ENCODE measurements at regions not wholly inside any gene's neighbourhood (a gene's known extent, or its start where the extent isn't known, plus 50 kb on each side); places are given as distances from the start of the nearest gene placed in this dataset.
"Not testable (repeated sequence)": the region's sequence is repeated elsewhere in the genome, so short reads cannot be mapped to it uniquely, and the experiment has no call there.

- no peak overlapping the region for H3K27ac Mint-ChIP-seq
- H3K4me1 Mint-ChIP-seq (ENCODE audit: unreplicated experiment) = no peaks in the 10 kb centered on the region
- no peaks in the 10 kb centered on the region for H3K36me3 Mint-ChIP-seq
- TF ChIP-seq CTCF (conservative IDR thresholded peaks at IDR 0.05) = no peak
- H3K9me3 Mint-ChIP-seq = no peaks in the 10 kb centered on the region
- no peaks in the 10 kb centered on the region for H3K27me3 Mint-ChIP-seq
- DNase-seq (ENCODE audit: extremely low spot score, unreplicated experiment) = no peak
- no peak overlapping the region for H3K4me3 Mint-ChIP-seq
Measured at GRCh38 chr5:42074353-42074752, 149.3 kb downstream of the FBXO4 start.

DNA sequence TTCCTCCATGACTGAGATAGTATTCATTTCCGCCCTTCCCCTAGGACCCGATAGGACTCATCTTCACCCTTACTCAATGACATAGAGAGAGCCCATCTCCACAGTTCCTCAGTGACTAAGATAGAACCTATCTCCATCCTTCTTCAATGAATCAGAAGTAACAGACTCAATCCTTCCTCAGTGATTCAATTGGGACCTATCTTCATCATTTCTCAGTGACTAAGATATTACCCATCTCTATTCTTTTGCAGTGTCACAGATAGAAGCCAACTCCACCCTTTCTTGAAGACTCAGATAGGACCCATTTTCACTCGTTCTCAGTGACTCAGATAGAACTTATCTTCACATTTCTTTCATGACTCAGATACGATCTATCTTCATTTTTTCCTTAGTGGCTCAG lies 164.6 kb downstream of the FBXO4 start:
- Mint-ChIP-seq H3K9me3 (no peaks in the 10 kb centered on the region), H3K4me3 (no peak overlapping the region), H3K36me3 (no peaks in the 10 kb centered on the region), H3K27ac (no peak overlapping the region), H3K27me3 (no peaks in the 10 kb centered on the region), H3K4me1 (ENCODE audit: unreplicated experiment) (no peaks in the 10 kb centered on the region)
- no peak for TF ChIP-seq CTCF (conservative IDR thresholded peaks at IDR 0.05)
- no peak for DNase-seq (ENCODE audit: extremely low spot score, unreplicated experiment)

DNA sequence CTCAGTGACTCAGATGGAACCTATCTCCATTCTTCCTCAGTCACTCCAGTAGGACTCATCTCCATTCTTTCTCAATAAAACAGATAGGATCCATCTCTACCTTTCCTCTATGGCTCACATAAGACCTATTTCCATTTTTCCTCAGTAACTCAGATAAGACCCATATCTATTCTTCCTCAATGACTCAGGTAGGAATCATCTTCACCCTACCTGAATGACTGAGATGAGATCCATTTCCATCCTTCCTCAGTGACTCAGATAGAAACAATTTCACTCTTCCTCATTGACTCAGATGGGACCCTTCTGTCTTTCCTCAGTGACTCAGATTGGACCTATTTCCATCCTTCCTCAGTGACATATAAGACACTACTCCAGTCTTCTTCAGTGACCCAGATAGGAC lies 165.1 kb downstream of the FBXO4 start:
- DNase-seq (ENCODE audit: extremely low spot score, unreplicated experiment) = no peak
- Mint-ChIP-seq H3K27ac (no peak overlapping the region), H3K4me1 (ENCODE audit: unreplicated experiment) (no peaks in the 10 kb centered on the region), H3K36me3 (no peaks in the 10 kb centered on the region), H3K4me3 (no peak overlapping the region), H3K27me3 (no peaks in the 10 kb centered on the region), H3K9me3 (no peaks in the 10 kb centered on the region)
- TF ChIP-seq CTCF (conservative IDR thresholded peaks at IDR 0.05) = no peak

- H3K27me3 Mint-ChIP-seq; H3K36me3 Mint-ChIP-seq; H3K4me3 Mint-ChIP-seq; H3K4me1 Mint-ChIP-seq (ENCODE audit: unreplicated experiment); H3K9me3 Mint-ChIP-seq; H3K27ac Mint-ChIP-seq; DNase-seq (ENCODE audit: extremely low spot score, unreplicated experiment): not testable (repeated sequence)
Measured at GRCh38 chr5:42099846-42100245, 174.8 kb downstream of the FBXO4 start.

DNA sequence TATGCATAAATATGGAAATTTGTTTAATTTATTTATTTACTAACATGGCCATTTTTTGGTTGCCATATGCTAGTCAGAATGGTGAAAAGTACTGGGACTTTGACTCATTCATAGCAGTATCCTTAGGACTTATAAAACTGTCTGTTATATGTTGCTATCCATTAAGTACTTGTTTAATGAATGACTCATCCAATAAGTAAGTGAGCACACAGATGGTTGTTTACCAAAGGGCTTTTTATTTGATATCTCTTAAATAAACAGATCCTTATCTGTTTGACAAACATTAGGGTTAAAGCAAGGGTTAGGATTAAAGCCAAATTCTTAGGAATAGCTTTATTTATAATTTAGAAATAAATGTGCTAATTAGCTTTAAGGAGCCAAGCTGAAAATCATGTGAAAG lies 183.4 kb downstream of the FBXO4 start:
- Mint-ChIP-seq H3K27ac (no peak overlapping the region), H3K36me3 (no peaks in the 10 kb centered on the region), H3K9me3 (peaks cover 4% of the 10 kb centered on the region), H3K27me3 (no peaks in the 10 kb centered on the region), H3K4me3 (no peak overlapping the region), H3K4me1 (ENCODE audit: unreplicated experiment) (no peaks in the 10 kb centered on the region)
- DNase-seq (ENCODE audit: extremely low spot score, unreplicated experiment) = no peak
- TF ChIP-seq CTCF (conservative IDR thresholded peaks at IDR 0.05) = no peak

DNA sequence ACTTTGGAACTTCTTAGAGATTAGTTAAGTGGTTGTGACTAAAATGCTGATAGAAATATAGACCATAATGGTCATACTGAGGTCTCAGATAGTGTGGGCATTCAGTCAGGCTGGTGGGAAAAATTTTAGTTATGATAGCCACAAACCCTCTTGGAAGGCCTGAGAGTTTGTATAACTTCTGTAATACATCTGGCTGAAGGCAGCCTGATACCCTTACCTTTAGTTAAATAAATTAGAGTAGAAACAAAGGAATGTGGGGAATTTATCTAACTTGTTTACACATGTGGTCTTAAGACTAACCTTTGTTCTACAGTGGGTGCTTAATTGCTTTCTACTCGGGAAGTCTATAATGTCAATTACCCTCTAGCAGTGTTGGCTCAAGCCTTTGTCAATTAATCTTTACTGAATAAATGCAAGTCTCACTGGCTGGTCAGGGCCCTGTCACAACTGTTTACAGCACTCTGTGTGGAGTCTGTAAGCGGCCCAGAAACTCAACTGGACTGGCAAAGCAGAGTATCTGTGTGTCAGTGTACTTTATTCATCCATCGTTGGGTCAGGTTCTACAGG lies 184.0 kb downstream of the FBXO4 start:
- no peak overlapping the region for H3K4me3 Mint-ChIP-seq
- H3K27ac Mint-ChIP-seq = no peak overlapping the region
- H3K27me3 Mint-ChIP-seq = no peaks in the 10 kb centered on the region
- peaks cover 4% of the 10 kb centered on the region for H3K9me3 Mint-ChIP-seq
- DNase-seq (ENCODE audit: extremely low spot score, unreplicated experiment) = no peak
- no peaks in the 10 kb centered on the region for H3K36me3 Mint-ChIP-seq
- TF ChIP-seq CTCF (conservative IDR thresholded peaks at IDR 0.05) = no peak
- H3K4me1 Mint-ChIP-seq (ENCODE audit: unreplicated experiment) = no peaks in the 10 kb centered on the region

DNA sequence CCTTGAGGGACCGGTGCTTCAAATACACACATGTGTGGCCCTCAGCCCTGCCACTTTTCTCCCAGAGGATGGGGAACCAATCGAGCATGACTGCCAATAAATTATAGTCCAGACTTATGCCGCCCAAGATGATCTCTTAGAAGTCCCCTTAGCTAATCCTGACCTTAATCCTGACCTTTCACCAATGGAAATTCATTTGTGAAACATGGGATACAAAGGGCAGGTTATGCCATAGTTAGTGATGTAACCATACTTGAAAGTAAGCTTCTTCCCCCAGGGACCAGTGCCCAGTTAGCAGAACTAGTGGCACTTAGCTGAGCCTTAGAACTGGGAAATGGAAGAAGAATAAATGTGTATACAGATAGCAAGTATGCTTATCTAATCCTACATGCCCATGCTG lies 190.6 kb downstream of the FBXO4 start:
- not testable (repeated sequence) for H3K9me3 Mint-ChIP-seq; H3K27ac Mint-ChIP-seq; DNase-seq (ENCODE audit: extremely low spot score, unreplicated experiment); H3K4me1 Mint-ChIP-seq (ENCODE audit: unreplicated experiment); H3K27me3 Mint-ChIP-seq; H3K36me3 Mint-ChIP-seq; H3K4me3 Mint-ChIP-seq

All from type B pancreatic cell (in vitro differentiated cells).